ENCODE measurements at regions not wholly inside any gene's neighbourhood (a gene's known extent, or its start where the extent isn't known, plus 50 kb on each side); places are given as distances from the start of the nearest gene placed in this dataset.

DNA sequence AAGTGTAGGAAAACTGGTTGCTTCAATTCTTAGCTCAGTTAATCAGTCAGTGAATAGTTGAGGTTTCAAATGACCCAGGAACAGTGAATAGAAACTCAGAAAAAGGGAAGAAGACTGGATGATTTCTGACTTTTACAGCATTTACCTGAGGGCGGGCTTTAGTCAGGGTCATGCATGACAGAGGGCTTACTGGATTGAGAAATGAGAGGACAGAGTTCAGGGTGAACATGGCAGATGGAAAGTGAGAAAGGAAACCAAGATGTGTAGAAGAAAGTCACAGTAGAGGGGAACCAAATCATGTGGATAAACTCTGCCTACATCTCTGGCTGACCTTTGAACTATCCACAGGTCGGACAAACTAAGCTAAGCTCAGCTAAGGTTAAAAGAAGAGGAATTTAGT, 596.0 kb downstream of the SEMA5A start:
- TF ChIP-seq POLR2A (IDR thresholded peaks at IDR 0.05), result no peak
- no peak for TF ChIP-seq CTCF (IDR thresholded peaks at IDR 0.05)

Data from heart left ventricle (tissue), 13 donors.